Spleen (tissue), 11 donors: ENCODE measurements at regions not wholly inside any gene's neighbourhood (a gene's known extent, or its start where the extent isn't known, plus 50 kb on each side); places are given as distances from the start of the nearest gene placed in this dataset.

Source experiments
- DNase-seq: peaks from one replicate; pipeline ENCODE4 v3.0.0-alpha.2; 2020
- H3K27ac ChIP-seq, 8 donors: fragments of 200-600 bp; sonication (generic) in 7 of 8; 1 replicate in 4 of 8; 2 replicates in 4 of 8; pipeline versions ENCODE4 v1.5.0 to v1.8.0; 2016 to 2021; ENCODE audit warnings: inconsistent platforms in 4 of 8, mild to moderate bottlenecking in 4 of 8, moderate library complexity in 1 of 8
- H3K27me3 ChIP-seq, 7 donors: fragments of 200-600 bp; sonication (generic) in 6 of 7; replicated peaks in 1 of 7; 1 replicate in 4 of 7; 2 replicates in 3 of 7; pipeline versions ENCODE4 v1.5.0 to v1.8.0; 2016 to 2021; ENCODE audit warnings: inconsistent platforms in 3 of 7, mild to moderate bottlenecking in 1 of 7
- H3K36me3 ChIP-seq, 6 donors: fragments of 200-600 bp; sonication (generic) in 5 of 6; 1 replicate in 4 of 6; 2 replicates in 2 of 6; pipeline versions ENCODE4 v1.5.0 to v1.8.0; 2016 to 2021; ENCODE audit warnings: inconsistent platforms in 2 of 6
- H3K4me1 ChIP-seq, 6 donors: fragments of 200-600 bp; sonication (generic) in 5 of 6; 1 replicate in 3 of 6; 2 replicates in 3 of 6; pipeline versions ENCODE4 v1.5.0 to v1.8.0; 2016 to 2021; ENCODE audit warnings: inconsistent platforms in 3 of 6
- H3K4me3 ChIP-seq, 8 donors: fragments of 200-600 bp; sonication (generic) in 7 of 8; 1 replicate in 4 of 8; 2 replicates in 4 of 8; pipeline versions ENCODE4 v1.5.0 to v1.8.0; 2016 to 2021; ENCODE audit warnings: inconsistent platforms in 4 of 8, mild to moderate bottlenecking in 4 of 8, moderate library complexity in 2 of 8
- H3K9me3 ChIP-seq, 8 donors: fragments of 200-600 bp; sonication (generic) in 7 of 8; 1 replicate in 4 of 8; 2 replicates in 4 of 8; pipeline versions ENCODE4 v1.5.0 to v1.8.0; 2016 to 2021; ENCODE audit warnings: inconsistent platforms in 4 of 8
- CTCF ChIP-seq, 11 experiments: fragments of 200-600 bp in 7 of 11; fragments of 450-650 bp in 4 of 11; sonication (generic) in 4 of 11; IDR thresholded peaks in 8 of 11; conservative IDR thresholded peaks in 3 of 11; 1 replicate in 7 of 11; 2 replicates in 4 of 11; pipeline versions ENCODE4 v1.4.0 to v1.8.0; 2016 to 2021; ENCODE audit warnings: antibody characterized with exemption in 11 of 11, inconsistent platforms in 4 of 11, mild to moderate bottlenecking in 1 of 11
- POLR2A ChIP-seq, 3 donors: fragments of 450-650 bp; IDR thresholded peaks; one replicate each; pipeline ENCODE4 v1.5.1; 2017; ENCODE audit warnings: antibody characterized with exemption in 3 of 3, mild to moderate bottlenecking in 1 of 3
- POLR2AphosphoS5 ChIP-seq, 3 donors: sonication (generic); formaldehyde crosslinking; IDR thresholded peaks; one replicate each; pipeline ENCODE4 v1.5.1; 2017; ENCODE audit warnings: antibody characterized with exemption in 3 of 3
- WGBS, 5 donors: extraction: QIAGEN DNeasy Blood & Tissue Kit in 3 of 5; methylation state at CpG; one replicate each; pipeline versions ENCODE4 v1.1.5 to v1.1.7; 2013 to 2018; 5-methylcytosine and 5-hydroxymethylcytosine counted together
- intact Hi-C: fragments of 100-400 bp; cut with DNase I; formaldehyde crosslinking; loops from one replicate; pipeline ENCODE4 v1.15.0; 2023; ENCODE audit warnings: low total_unique reads
- donor health status: healthy with polysubstance abuse.
- donor health status: DM: no; HTN: no; CAD: no; lungs with moderate emphysema.
- donor health status: DM: no; HTN: no; CAD: no.
- donor health status: Bipolar disorder and iron deficiency.
- donor health status: healthy.
- donor health status: DM: no; HTN: no; CAD: no.
- donor health status: DM: yes; HTN: yes; CAD: no.

DNA sequence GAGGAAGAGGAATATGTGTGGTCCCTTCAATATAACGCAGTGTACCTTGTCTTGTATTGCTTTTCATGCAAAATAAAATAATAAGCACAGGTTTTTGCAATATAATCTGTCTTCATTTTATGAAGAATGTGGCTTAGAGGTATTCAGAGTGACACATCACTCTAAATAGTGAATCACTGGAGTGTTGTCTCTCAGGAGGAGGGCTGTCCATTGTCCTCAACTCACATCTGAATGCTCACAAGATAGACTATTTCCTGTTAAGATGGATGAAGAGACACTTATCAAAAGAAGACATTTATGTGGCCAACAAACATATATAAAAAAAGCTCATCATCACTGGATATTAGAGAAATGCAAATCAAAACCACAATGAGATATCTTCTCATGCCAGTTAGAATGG is 1147.5 kb upstream of the C9orf72 start:
- no peaks in the 10 kb centered on the region for H3K36me3 ChIP-seq
- H3K27ac ChIP-seq: no peak overlapping the region
- H3K27me3 ChIP-seq: no peaks in the 10 kb centered on the region
- 70 to 86% (median 78%) methylated on average over 1 of the region's 1 CpG for WGBS, 5 donors
- no peaks in the 10 kb centered on the region for H3K4me1 ChIP-seq
- no peak for DNase-seq
- TF ChIP-seq CTCF (IDR thresholded peaks at IDR 0.05 in 8 of 11, conservative IDR thresholded peaks at IDR 0.05 in 3 of 11): no peak
- TF ChIP-seq POLR2AphosphoS5 (IDR thresholded peaks at IDR 0.05): no peak
- TF ChIP-seq POLR2A (IDR thresholded peaks at IDR 0.05): no peak
- no peak overlapping the region for H3K4me3 ChIP-seq
- peaks cover 0 to 10% (median 0%) of the 10 kb centered on the region in 8 donors for H3K9me3 ChIP-seq
- intact Hi-C loops: no loop called here

GRCh38 chr9:28730111-28730510 is 1156.8 kb upstream of the C9orf72 start:
- no peak for TF ChIP-seq POLR2A (IDR thresholded peaks at IDR 0.05)
- no peak for TF ChIP-seq CTCF (IDR thresholded peaks at IDR 0.05 in 8 of 11, conservative IDR thresholded peaks at IDR 0.05 in 3 of 11)
- no peak for TF ChIP-seq POLR2AphosphoS5 (IDR thresholded peaks at IDR 0.05)
- Histone ChIP-seq H3K4me1 (no peaks in the 10 kb centered on the region), H3K27ac (no peak overlapping the region), H3K4me3 (no peak overlapping the region), H3K36me3 (no peaks in the 10 kb centered on the region), H3K27me3 (no peaks in the 10 kb centered on the region), H3K9me3 (no peaks in the 10 kb centered on the region)
- DNase-seq: no peak
- WGBS, 5 donors: 40 to 66% (median 56%) methylated on average over 2 of the region's 2 CpGs
- intact Hi-C loops: no loop called here

- 40 to 56% (median 44%) methylated on average over 1 of the region's 1 CpG for WGBS, 5 donors
- Histone ChIP-seq H3K4me3 (no peak overlapping the region), H3K9me3 (peaks cover 0 to 2% (median 0%) of the 10 kb centered on the region in 8 donors), H3K4me1 (no peaks in the 10 kb centered on the region), H3K27ac (no peak overlapping the region), H3K36me3 (no peaks in the 10 kb centered on the region), H3K27me3 (no peaks in the 10 kb centered on the region)
- no peak for DNase-seq
- TF ChIP-seq CTCF (IDR thresholded peaks at IDR 0.05 in 8 of 11, conservative IDR thresholded peaks at IDR 0.05 in 3 of 11) (no peak), POLR2AphosphoS5 (IDR thresholded peaks at IDR 0.05) (no peak), POLR2A (IDR thresholded peaks at IDR 0.05) (no peak)
- intact Hi-C loops: no loop called here
Observed at GRCh38 chr9:28735738-28736342, 1162.6 kb upstream of the C9orf72 start.

DNA sequence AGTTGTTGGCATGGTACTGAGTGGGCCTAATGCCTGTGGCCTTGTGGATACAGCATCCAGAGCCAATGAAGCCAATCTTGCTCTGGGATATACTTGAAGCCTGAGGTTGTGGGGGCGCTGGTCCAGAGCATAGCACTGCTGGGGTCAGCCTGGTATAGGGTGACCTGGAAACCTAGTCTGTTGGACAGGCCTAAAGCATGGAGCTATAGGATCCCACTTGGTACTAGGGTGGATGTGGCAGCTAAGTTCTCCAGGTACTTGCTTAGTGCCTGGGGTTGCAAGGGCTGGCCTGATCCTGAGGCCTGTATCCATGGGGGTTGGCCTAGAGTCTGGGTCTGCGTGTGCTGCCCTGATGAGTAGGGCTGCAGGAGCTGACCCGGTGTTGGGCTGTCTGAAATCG is 1168.2 kb upstream of the C9orf72 start:
- 70 to 92% (median 83%) methylated on average over 1 to 4 of the region's 4 CpGs for WGBS, 5 donors
- Histone ChIP-seq H3K27me3 (no peaks in the 10 kb centered on the region), H3K27ac (no peak overlapping the region), H3K4me1 (no peaks in the 10 kb centered on the region), H3K9me3 (peaks cover 0 to 49% (median 35%) of the 10 kb centered on the region in 8 donors), H3K4me3 (no peak overlapping the region), H3K36me3 (no peaks in the 10 kb centered on the region)
- peak; percentile 41 for DNase-seq
- intact Hi-C loops: no loop called here
- TF ChIP-seq CTCF (IDR thresholded peaks at IDR 0.05 in 8 of 11, conservative IDR thresholded peaks at IDR 0.05 in 3 of 11) (no peak), POLR2AphosphoS5 (IDR thresholded peaks at IDR 0.05) (no peak), POLR2A (IDR thresholded peaks at IDR 0.05) (no peak)
